Body of pancreas (tissue), 4 donors: ENCODE measurements at regions not wholly inside any gene's neighbourhood (a gene's known extent, or its start where the extent isn't known, plus 50 kb on each side); places are given as distances from the start of the nearest gene placed in this dataset.

ENCODE experiments used
- CTCF ChIP-seq, 7 experiments: fragments of 450-650 bp in 4 of 7; fragments of 200-600 bp in 3 of 7; sonication (generic) in 3 of 7; IDR thresholded peaks; one replicate each; pipeline ENCODE4 v1.5.1; 2016 to 2019; ENCODE audit warnings: antibody characterized with exemption in 7 of 7
- POLR2A ChIP-seq, 3 donors: fragments of 450-650 bp; IDR thresholded peaks; one replicate each; pipeline ENCODE4 v1.6.1; 2016; ENCODE audit warnings: antibody characterized with exemption in 3 of 3, mild to moderate bottlenecking in 2 of 3

- TF ChIP-seq CTCF (IDR thresholded peaks at IDR 0.05) (no peak), POLR2A (IDR thresholded peaks at IDR 0.05) (no peak)
Observed at GRCh38 chr1:193589597-193590040, 403.2 kb upstream of the B3GALT2 start.
